HG03280 (cell line): ENCODE measurements at regions not wholly inside any gene's neighbourhood (a gene's known extent, or its start where the extent isn't known, plus 50 kb on each side); places are given as distances from the start of the nearest gene placed in this dataset.
A peak's percentile ranks its signal among the peaks of the same experiment; 100 is the strongest.

ENCODE experiments used
- ATAC-seq: cut with Tn5 transposase; IDR thresholded peaks from one replicate; pipeline ENCODE4 v1.9.1; 2021; ENCODE audit warnings: mild to moderate bottlenecking, moderate library complexity; ENCODE audit not compliant: unreplicated experiment

- no peak for ATAC-seq
Measured at GRCh38 chr20:9920866-9921265, 82.0 kb upstream of the PAK5 start.

- ATAC-seq, result peak; percentile 68
Measured at GRCh38 chr20:9919271-9920014, 80.6 kb upstream of the PAK5 start.

DNA sequence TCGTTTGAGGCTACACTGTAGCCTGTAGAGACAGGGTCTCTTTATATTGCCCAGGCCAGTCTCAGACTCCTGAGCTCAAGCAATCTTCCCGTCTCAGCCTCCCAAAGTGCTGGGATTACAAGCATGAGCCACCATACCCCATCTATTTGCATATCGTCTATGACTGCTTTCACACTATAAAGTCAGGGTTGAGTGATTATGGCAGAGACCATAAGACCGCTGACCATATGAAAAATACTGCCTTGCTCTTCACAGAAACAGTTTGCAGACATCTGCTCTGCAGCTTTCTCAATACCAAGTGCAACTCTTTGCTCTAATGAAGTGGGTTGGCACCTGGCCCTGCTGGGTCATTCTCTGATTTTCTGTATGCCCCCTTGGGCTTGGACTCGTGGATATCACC lies 79.5 kb upstream of the PAK5 start:
- ATAC-seq, result no peak

- no peak for ATAC-seq
Measured at GRCh38 chr20:9916761-9917160, 77.9 kb upstream of the PAK5 start.

GRCh38 chr20:9912858-9913434 lies 74.1 kb upstream of the PAK5 start:
- no peak for ATAC-seq

DNA sequence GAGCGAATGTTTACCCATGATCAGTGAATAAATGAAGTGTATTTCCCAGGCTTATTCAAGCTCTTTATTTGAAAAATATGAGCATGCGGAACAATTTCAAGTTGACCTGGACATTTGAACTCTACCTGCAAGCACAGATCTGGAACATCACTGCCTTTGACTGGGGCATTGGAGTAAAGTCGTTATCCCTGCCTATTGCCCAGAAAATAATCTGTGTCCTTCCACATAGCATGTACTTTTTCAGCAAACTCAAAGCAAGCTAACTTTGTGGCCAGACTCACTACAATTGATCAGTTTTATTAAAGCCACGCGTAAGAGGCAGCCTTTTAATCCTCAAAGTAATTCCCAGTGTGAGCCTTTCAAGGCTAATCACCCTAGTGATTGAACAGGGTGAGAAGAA lies 73.4 kb upstream of the PAK5 start:
- ATAC-seq, result no peak

GRCh38 chr20:9911519-9911918 lies 72.6 kb upstream of the PAK5 start:
- ATAC-seq, result no peak

GRCh38 chr20:9909167-9909566 lies 70.3 kb upstream of the PAK5 start:
- ATAC-seq, result no peak

DNA sequence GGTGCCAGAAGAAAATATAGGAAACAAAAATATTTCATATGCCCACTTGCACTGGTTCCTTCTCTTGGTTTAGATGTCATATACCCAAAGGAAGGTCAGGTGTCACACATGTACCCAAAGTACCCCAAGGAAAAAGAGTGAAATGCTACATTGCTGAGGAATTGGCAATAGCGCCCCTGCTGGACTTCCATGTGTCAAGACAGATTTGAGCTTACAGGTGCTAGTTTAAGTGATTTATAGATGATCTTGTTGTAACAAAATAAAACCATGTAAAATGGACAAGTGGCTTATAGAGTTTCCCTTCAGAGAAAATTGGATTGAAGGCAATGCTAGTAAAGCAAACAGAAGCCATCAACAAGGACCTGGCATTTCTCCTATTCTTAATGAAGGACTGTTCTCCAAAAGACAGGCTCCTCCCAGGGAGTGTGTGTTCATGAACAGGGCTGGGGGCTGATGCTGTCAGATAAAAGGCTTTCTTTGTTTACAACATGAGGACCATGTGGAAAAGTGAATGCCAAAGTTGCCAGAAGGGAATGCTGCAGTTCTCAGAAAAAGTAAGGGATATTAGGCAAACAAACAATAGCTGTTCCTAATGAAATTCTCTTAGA lies 64.3 kb upstream of the PAK5 start:
- no peak for ATAC-seq

- ATAC-seq, result no peak
Measured at GRCh38 chr20:9889270-9889981, 50.5 kb upstream of the PAK5 start.
